ENCODE measurements at regions not wholly inside any gene's neighbourhood (a gene's known extent, or its start where the extent isn't known, plus 50 kb on each side); places are given as distances from the start of the nearest gene placed in this dataset.

DNA sequence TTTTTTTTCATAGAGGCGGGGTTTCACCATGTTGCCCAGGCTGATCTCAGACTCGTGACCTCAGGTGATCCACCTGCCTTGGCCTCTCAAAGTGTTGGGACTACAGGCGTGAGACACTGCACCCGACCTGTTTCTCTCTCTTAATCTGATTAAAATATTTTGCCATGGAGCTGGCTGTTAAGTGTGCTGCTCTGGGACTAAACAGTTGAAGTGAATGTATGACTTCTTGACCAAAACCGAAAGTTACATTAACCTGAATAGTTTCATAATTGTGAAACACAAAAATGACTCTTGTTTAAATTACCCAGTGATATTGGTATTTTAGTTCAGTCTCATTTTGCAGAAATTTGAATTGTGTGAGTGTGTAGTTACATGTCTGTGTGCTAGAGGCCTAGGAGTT, 2548.6 kb downstream of the PCDH7 start:
- H3K4me3 ChIP-seq (replicated peaks in 1 of 4; ENCODE audit: control extremely low read depth in 1 of 4, insufficient read depth in 1 of 4, low read depth in 3 of 4, low read length in 4 of 4), result no peak overlapping the region
- no peaks in the 10 kb centered on the region for H3K4me1 ChIP-seq (ENCODE audit: control insufficient read depth, extremely low read depth, insufficient read depth, low read length)
- no peaks in the 10 kb centered on the region for H4K20me1 ChIP-seq (ENCODE audit: control insufficient read depth, extremely low read depth, insufficient read depth, low read length)
- H3K27me3 ChIP-seq (ENCODE audit: control insufficient read depth, insufficient read depth, low read length), result no peaks in the 10 kb centered on the region
- no peak for DNase-seq (ENCODE audit: low read depth in 2 of 2)
- no peak for TF ChIP-seq EZH2 (IDR thresholded peaks at IDR 0.05; ENCODE audit: low read length, missing control alignments)
- TF ChIP-seq, protein P1, sequence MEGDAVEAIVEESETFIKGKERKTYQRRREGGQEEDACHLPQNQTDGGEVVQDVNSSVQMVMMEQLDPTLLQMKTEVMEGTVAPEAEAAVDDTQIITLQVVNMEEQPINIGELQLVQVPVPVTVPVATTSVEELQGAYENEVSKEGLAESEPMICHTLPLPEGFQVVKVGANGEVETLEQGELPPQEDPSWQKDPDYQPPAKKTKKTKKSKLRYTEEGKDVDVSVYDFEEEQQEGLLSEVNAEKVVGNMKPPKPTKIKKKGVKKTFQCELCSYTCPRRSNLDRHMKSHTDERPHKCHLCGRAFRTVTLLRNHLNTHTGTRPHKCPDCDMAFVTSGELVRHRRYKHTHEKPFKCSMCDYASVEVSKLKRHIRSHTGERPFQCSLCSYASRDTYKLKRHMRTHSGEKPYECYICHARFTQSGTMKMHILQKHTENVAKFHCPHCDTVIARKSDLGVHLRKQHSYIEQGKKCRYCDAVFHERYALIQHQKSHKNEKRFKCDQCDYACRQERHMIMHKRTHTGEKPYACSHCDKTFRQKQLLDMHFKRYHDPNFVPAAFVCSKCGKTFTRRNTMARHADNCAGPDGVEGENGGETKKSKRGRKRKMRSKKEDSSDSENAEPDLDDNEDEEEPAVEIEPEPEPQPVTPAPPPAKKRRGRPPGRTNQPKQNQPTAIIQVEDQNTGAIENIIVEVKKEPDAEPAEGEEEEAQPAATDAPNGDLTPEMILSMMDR (conservative IDR thresholded peaks at IDR 0.05 in 1 of 2, IDR thresholded peaks at IDR 0.05 in 1 of 2; ENCODE audit: low read depth in 1 of 2, low read length in 2 of 2), result no peak
- no peak overlapping the region for H2AFZ ChIP-seq (ENCODE audit: low read length)
- H3K27ac ChIP-seq (ENCODE audit: insufficient read depth, low read length), result no peak overlapping the region
- H3K9ac ChIP-seq (ENCODE audit: insufficient read depth, low read length), result no peak overlapping the region
- no peak overlapping the region for H3K4me2 ChIP-seq (ENCODE audit: extremely low read depth, insufficient read depth, low read length)
- H3K36me3 ChIP-seq (ENCODE audit: control insufficient read depth, insufficient read depth, low read length), result no peaks in the 10 kb centered on the region
- no peaks in the 10 kb centered on the region for H3K79me2 ChIP-seq (ENCODE audit: control insufficient read depth, insufficient read depth, low read length)
- no peaks in the 10 kb centered on the region for H3K9me3 ChIP-seq (ENCODE audit: control insufficient read depth, insufficient read depth, low read depth, low read length)

DNA sequence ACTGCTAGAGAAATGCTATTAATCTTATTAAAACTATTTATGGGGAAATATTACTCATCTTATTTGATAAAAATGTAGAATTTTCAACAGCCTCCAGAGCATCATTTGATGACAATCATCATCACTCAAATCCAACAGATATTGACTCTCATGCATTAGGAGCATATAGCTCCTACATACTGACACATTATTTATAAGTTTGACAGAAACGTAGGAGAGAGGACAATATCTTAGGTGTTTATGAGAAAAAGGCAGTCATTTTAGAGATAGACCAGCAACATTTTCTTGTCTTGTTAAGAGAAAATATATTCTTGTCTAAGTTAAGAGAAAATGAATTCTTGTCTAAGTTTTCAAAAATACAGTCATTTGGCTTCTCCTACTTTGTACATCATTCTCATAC, 2550.2 kb downstream of the PCDH7 start:
- no peak overlapping the region for H2AFZ ChIP-seq (ENCODE audit: low read length)
- no peak for TF ChIP-seq EZH2 (IDR thresholded peaks at IDR 0.05; ENCODE audit: low read length, missing control alignments)
- TF ChIP-seq, protein P1 (conservative IDR thresholded peaks at IDR 0.05 in 1 of 2, IDR thresholded peaks at IDR 0.05 in 1 of 2; ENCODE audit: low read depth in 1 of 2, low read length in 2 of 2), result no peak
- H4K20me1 ChIP-seq (ENCODE audit: control insufficient read depth, extremely low read depth, insufficient read depth, low read length), result no peaks in the 10 kb centered on the region
- DNase-seq (ENCODE audit: low read depth in 2 of 2), result no peak
- no peak overlapping the region for H3K9ac ChIP-seq (ENCODE audit: insufficient read depth, low read length)
- no peak overlapping the region for H3K4me3 ChIP-seq (replicated peaks in 1 of 4; ENCODE audit: control extremely low read depth in 1 of 4, insufficient read depth in 1 of 4, low read depth in 3 of 4, low read length in 4 of 4)
- no peak overlapping the region for H3K27ac ChIP-seq (ENCODE audit: insufficient read depth, low read length)
- no peaks in the 10 kb centered on the region for H3K79me2 ChIP-seq (ENCODE audit: control insufficient read depth, insufficient read depth, low read length)
- H3K4me1 ChIP-seq (ENCODE audit: control insufficient read depth, extremely low read depth, insufficient read depth, low read length), result no peaks in the 10 kb centered on the region
- no peaks in the 10 kb centered on the region for H3K36me3 ChIP-seq (ENCODE audit: control insufficient read depth, insufficient read depth, low read length)
- H3K27me3 ChIP-seq (ENCODE audit: control insufficient read depth, insufficient read depth, low read length), result no peaks in the 10 kb centered on the region
- no peaks in the 10 kb centered on the region for H3K9me3 ChIP-seq (ENCODE audit: control insufficient read depth, insufficient read depth, low read depth, low read length)
- H3K4me2 ChIP-seq (ENCODE audit: extremely low read depth, insufficient read depth, low read length), result no peak overlapping the region

DNA sequence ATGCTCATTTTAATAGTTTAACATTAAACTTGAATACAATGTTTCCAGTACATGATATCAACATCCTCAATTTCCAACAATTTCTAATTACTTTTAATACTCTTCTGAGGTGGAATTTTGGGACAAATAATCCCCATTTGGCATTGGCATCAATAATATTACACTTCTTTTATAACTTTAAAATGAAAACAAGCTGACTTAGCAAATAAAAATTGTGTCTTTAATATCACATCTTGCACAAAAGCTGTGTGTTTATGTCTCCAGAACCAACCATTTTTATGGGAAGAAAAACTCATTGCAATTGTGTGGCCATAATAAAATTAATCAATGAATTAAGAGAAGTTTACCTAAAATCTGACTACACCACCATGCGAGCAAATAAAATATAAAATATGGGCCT, 2552.6 kb downstream of the PCDH7 start:
- no peaks in the 10 kb centered on the region for H3K27me3 ChIP-seq (ENCODE audit: control insufficient read depth, insufficient read depth, low read length)
- no peak overlapping the region for H3K27ac ChIP-seq (ENCODE audit: insufficient read depth, low read length)
- no peaks in the 10 kb centered on the region for H3K9me3 ChIP-seq (ENCODE audit: control insufficient read depth, insufficient read depth, low read depth, low read length)
- TF ChIP-seq, protein P1 (conservative IDR thresholded peaks at IDR 0.05 in 1 of 2, IDR thresholded peaks at IDR 0.05 in 1 of 2; ENCODE audit: low read depth in 1 of 2, low read length in 2 of 2), result no peak
- TF ChIP-seq EZH2 (IDR thresholded peaks at IDR 0.05; ENCODE audit: low read length, missing control alignments), result no peak
- no peaks in the 10 kb centered on the region for H3K4me1 ChIP-seq (ENCODE audit: control insufficient read depth, extremely low read depth, insufficient read depth, low read length)
- no peak overlapping the region for H3K4me3 ChIP-seq (replicated peaks in 1 of 4; ENCODE audit: control extremely low read depth in 1 of 4, insufficient read depth in 1 of 4, low read depth in 3 of 4, low read length in 4 of 4)
- H2AFZ ChIP-seq (ENCODE audit: low read length), result no peak overlapping the region
- H3K36me3 ChIP-seq (ENCODE audit: control insufficient read depth, insufficient read depth, low read length), result no peaks in the 10 kb centered on the region
- DNase-seq (ENCODE audit: low read depth in 2 of 2), result no peak
- no peaks in the 10 kb centered on the region for H4K20me1 ChIP-seq (ENCODE audit: control insufficient read depth, extremely low read depth, insufficient read depth, low read length)
- no peak overlapping the region for H3K4me2 ChIP-seq (ENCODE audit: extremely low read depth, insufficient read depth, low read length)
- no peaks in the 10 kb centered on the region for H3K79me2 ChIP-seq (ENCODE audit: control insufficient read depth, insufficient read depth, low read length)
- no peak overlapping the region for H3K9ac ChIP-seq (ENCODE audit: insufficient read depth, low read length)

Measured in fibroblast of lung (primary cell).